Mucosa of descending colon (tissue), 3 donors: ENCODE measurements at regions not wholly inside any gene's neighbourhood (a gene's known extent, or its start where the extent isn't known, plus 50 kb on each side); places are given as distances from the start of the nearest gene placed in this dataset.

Source experiments
- ATAC-seq: fragments of 200-7000 bp; cut with Tn5 transposase; one replicate; pipeline ENCODE4 v1.9.1; 2020; ENCODE audit warnings: mild to moderate bottlenecking, moderate library complexity
- DNase-seq, 3 donors: peaks; one replicate each; pipeline ENCODE4 v3.0.0-alpha.2; 2020
- H3K36me3 ChIP-seq: fragments of 200-600 bp; one replicate; pipeline ENCODE4 v1.8.0; 2021; ENCODE audit warnings: low read depth, mild to moderate bottlenecking
- H3K4me1 ChIP-seq: fragments of 200-600 bp; one replicate; pipeline ENCODE4 v1.8.0; 2021; ENCODE audit warnings: low read depth, mild to moderate bottlenecking
- H3K4me3 ChIP-seq: fragments of 200-600 bp; one replicate; pipeline ENCODE4 v1.8.0; 2021; ENCODE audit warnings: mild to moderate bottlenecking
- H3K9me3 ChIP-seq: fragments of 200-600 bp; one replicate; pipeline ENCODE4 v1.8.0; 2021; ENCODE audit warnings: mild to moderate bottlenecking
- CTCF ChIP-seq: fragments of 200-600 bp; IDR thresholded peaks from one replicate; pipeline ENCODE4 v1.8.0; 2022; ENCODE audit warnings: antibody characterized with exemption, mild to moderate bottlenecking
- intact Hi-C, 2 donors: fragments of 100-400 bp; cut with DNase I in 1 of 2; cut with micrococcal nuclease in 1 of 2; formaldehyde crosslinking; loops; one replicate each; pipeline versions ENCODE4 v1.11.0 to v1.11.1; 2022; cut with DNase I, micrococcal nuclease
- donor health status: DM: no; HTN: no; CAD: no; lungs with moderate emphysema.
- donor health status: DM: no; HTN: no; CAD: no.
- donor health status: DM: no; HTN: yes; CAD: no.

GRCh38 chr5:165903835-165904234 is 2387.6 kb upstream of the WWC1 start:
- intact Hi-C loops = no loop called here
- TF ChIP-seq CTCF = no peak
- no peak for ATAC-seq
- Histone ChIP-seq H3K9me3 (peaks cover 5% of the 10 kb centered on the region), H3K4me1 (no peaks in the 10 kb centered on the region), H3K36me3 (no peaks in the 10 kb centered on the region), H3K4me3 (no peak overlapping the region)
- DNase-seq = no peak

GRCh38 chr5:165906871-165907270 is 2384.6 kb upstream of the WWC1 start:
- Histone ChIP-seq H3K4me1 (no peaks in the 10 kb centered on the region), H3K36me3 (no peaks in the 10 kb centered on the region), H3K9me3 (peaks cover 9% of the 10 kb centered on the region), H3K4me3 (no peak overlapping the region)
- no peak for ATAC-seq
- TF ChIP-seq CTCF = no peak
- intact Hi-C loops = no loop called here
- no peak for DNase-seq

GRCh38 chr5:165913059-165913458 is 2378.4 kb upstream of the WWC1 start:
- H3K9me3 ChIP-seq = peaks cover 12% of the 10 kb centered on the region
- DNase-seq (no peak), ATAC-seq (no peak)
- H3K4me3 ChIP-seq = no peak overlapping the region
- no peaks in the 10 kb centered on the region for H3K4me1 ChIP-seq
- no peaks in the 10 kb centered on the region for H3K36me3 ChIP-seq
- no peak for TF ChIP-seq CTCF
- intact Hi-C loops = no loop called here

GRCh38 chr5:165914456-165914855 is 2377.0 kb upstream of the WWC1 start:
- ATAC-seq (no peak), DNase-seq (no peak)
- Histone ChIP-seq H3K4me3 (no peak overlapping the region), H3K4me1 (no peaks in the 10 kb centered on the region), H3K9me3 (peaks cover 7% of the 10 kb centered on the region), H3K36me3 (no peaks in the 10 kb centered on the region)
- intact Hi-C loops = no loop called here
- TF ChIP-seq CTCF = no peak

- H3K4me3 ChIP-seq = no peak overlapping the region
- H3K9me3 ChIP-seq = peaks cover 14% of the 10 kb centered on the region
- no peaks in the 10 kb centered on the region for H3K4me1 ChIP-seq
- intact Hi-C loops = no loop called here
- no peak for ATAC-seq
- TF ChIP-seq CTCF = no peak
- H3K36me3 ChIP-seq = no peaks in the 10 kb centered on the region
- no peak for DNase-seq
These were observed 2372.2 kb upstream of the WWC1 start for GRCh38 chr5:165919196-165919595.

GRCh38 chr5:165920655-165921054 is 2370.8 kb upstream of the WWC1 start:
- intact Hi-C loops = no loop called here
- Histone ChIP-seq H3K9me3 (peaks cover 14% of the 10 kb centered on the region), H3K4me3 (no peak overlapping the region), H3K36me3 (no peaks in the 10 kb centered on the region), H3K4me1 (no peaks in the 10 kb centered on the region)
- no peak for TF ChIP-seq CTCF
- no peak for DNase-seq
- ATAC-seq = no peak
